WTC11 (cell line): ENCODE measurements at regions not wholly inside any gene's neighbourhood (a gene's known extent, or its start where the extent isn't known, plus 50 kb on each side); places are given as distances from the start of the nearest gene placed in this dataset.

Source experiments
- CBFB ChIP-seq: sonication (generic); formaldehyde crosslinking; IDR thresholded peaks from 2 replicates; pipeline ENCODE4 v1.8.1; 2022; ENCODE audit warnings: mild to moderate bottlenecking, low read depth, missing genetic modification reagents
- CREB1 ChIP-seq: sonication (generic); formaldehyde crosslinking; IDR thresholded peaks from 2 replicates; pipeline ENCODE4 v1.8.0; 2023; ENCODE audit warnings: mild to moderate bottlenecking, missing genetic modification reagents
- CTCF ChIP-seq: fragments of 200-600 bp; IDR thresholded peaks from 2 replicates; pipeline ENCODE4 v1.8.0; 2022; ENCODE audit warnings: antibody characterized with exemption
- ELF4 ChIP-seq: sonication (generic); formaldehyde crosslinking; IDR thresholded peaks from 2 replicates; pipeline ENCODE4 v1.8.1; 2022; ENCODE audit warnings: low read depth, mild to moderate bottlenecking, moderate library complexity, missing genetic modification reagents
- NR1H2 ChIP-seq: sonication (generic); formaldehyde crosslinking; IDR thresholded peaks from 2 replicates; pipeline ENCODE4 v1.9.0; 2021; ENCODE audit warnings: mild to moderate bottlenecking, moderate library complexity, missing genetic modification reagents
- PRRX2 ChIP-seq: fragments of 250-450 bp; sonication (Bioruptor Pico); IDR thresholded peaks from 2 replicates; pipeline ENCODE4 v1.8.0; 2021; ENCODE audit warnings: mild to moderate bottlenecking
- SP1 ChIP-seq: sonication (generic); formaldehyde crosslinking; conservative IDR thresholded peaks from 2 replicates; pipeline ENCODE4 v1.8.1; 2022; ENCODE audit warnings: missing genetic modification reagents
- USF2 ChIP-seq: sonication (generic); formaldehyde crosslinking; IDR thresholded peaks from 2 replicates; pipeline ENCODE4 v1.8.1; 2023; ENCODE audit warnings: mild to moderate bottlenecking, missing genetic modification reagents, moderate library complexity
- ZBTB21 ChIP-seq: sonication (generic); formaldehyde crosslinking; IDR thresholded peaks from 2 replicates; pipeline ENCODE4 v1.8.1; 2023; ENCODE audit warnings: mild to moderate bottlenecking, missing genetic modification reagents, borderline replicate concordance
- ZNF396 ChIP-seq: fragments of 250-450 bp; sonication (Bioruptor Pico); IDR thresholded peaks from 2 replicates; pipeline ENCODE4 v1.8.0; 2021; ENCODE audit warnings: mild to moderate bottlenecking, moderate library complexity, borderline replicate concordance

DNA sequence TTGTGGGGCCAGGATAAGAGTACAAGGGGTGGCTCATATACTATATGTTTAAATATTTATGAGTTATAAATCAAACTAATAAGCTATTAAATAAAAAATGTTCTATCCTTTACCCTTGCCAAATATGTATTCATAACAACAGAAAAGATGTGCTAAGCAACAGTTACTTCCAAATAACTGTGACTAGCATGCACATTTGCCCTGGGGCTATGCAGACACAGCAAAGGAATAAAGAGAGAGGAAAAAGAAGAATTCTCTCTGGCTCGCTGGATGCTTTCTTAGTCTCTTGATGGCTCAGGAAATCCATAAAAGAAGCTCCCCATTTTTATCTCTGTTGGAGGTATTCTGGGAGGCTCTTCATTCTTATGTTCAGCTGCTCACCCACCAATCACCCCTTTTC, 182.4 kb upstream of the ATP10B start:
- TF ChIP-seq USF2 (CRISPR knock-in tag) (no peak), CTCF (no peak), SP1 (CRISPR knock-in tag) (no peak), ZBTB21 (CRISPR knock-in tag) (no peak), CBFB (no peak), NR1H2 (CRISPR knock-in tag) (no peak), ZNF396 (CRISPR knock-in tag) (no peak), ELF4 (CRISPR knock-in tag) (no peak), CREB1 (no peak), PRRX2 (CRISPR knock-in tag) (no peak)
